Suprapubic skin (tissue), 3 donors: ENCODE measurements at regions not wholly inside any gene's neighbourhood (a gene's known extent, or its start where the extent isn't known, plus 50 kb on each side); places are given as distances from the start of the nearest gene placed in this dataset.

Source experiments
- CTCF ChIP-seq, 2 donors: fragments of 200-600 bp in 1 of 2; fragments of 450-650 bp in 1 of 2; sonication (generic) in 1 of 2; IDR thresholded peaks; one replicate each; pipeline ENCODE4 v1.5.1; 2016 to 2019; ENCODE audit warnings: antibody characterized with exemption in 2 of 2, mild to moderate bottlenecking in 1 of 2, moderate library complexity in 1 of 2
- EP300 ChIP-seq: sonication (generic); formaldehyde crosslinking; IDR thresholded peaks from one replicate; pipeline ENCODE4 v1.6.1; 2017; ENCODE audit warnings: antibody characterized with exemption
- POLR2A ChIP-seq, 2 donors: fragments of 450-650 bp; IDR thresholded peaks; one replicate each; pipeline ENCODE4 v1.6.1; 2017; ENCODE audit warnings: antibody characterized with exemption in 2 of 2, mild to moderate bottlenecking in 2 of 2, moderate library complexity in 2 of 2

- no peak for TF ChIP-seq POLR2A (IDR thresholded peaks at IDR 0.05)
- no peak for TF ChIP-seq EP300
- no peak for TF ChIP-seq CTCF (IDR thresholded peaks at IDR 0.05)
Observed at GRCh38 chr2:236872981-236873380, 212.7 kb upstream of the COPS8 start.
